IMR-90 (cell line): ENCODE measurements at regions not wholly inside any gene's neighbourhood (a gene's known extent, or its start where the extent isn't known, plus 50 kb on each side); places are given as distances from the start of the nearest gene placed in this dataset.

ENCODE experiments used
- ATAC-seq: fragments of 200-7000 bp; cut with Tn5 transposase; 2 replicates; pipeline ENCODE4 v1.9.1; 2020; ENCODE audit warnings: low read depth, mild to moderate bottlenecking, moderate library complexity
- BruUV-seq: library from RNA; stranded (reverse); fragments of 400-500 nt; replicated peaks from 2 replicates; lab custom pipeline; 2021; lab: Mats Ljungman, UMichigan
- CTCF ChIA-PET: fragments of 300-600 bp; formaldehyde crosslinking; extraction: SDS; loops from one replicate; lab custom pipeline; 2021; ENCODE audit warnings: antibody characterized with exemption; lab: Yijun Ruan, JAX
- POLR2A ChIA-PET: fragments of 300-600 bp; sonication (Branson Sonifier 250); formaldehyde crosslinking; loops from one replicate; lab custom pipeline; 2022; ENCODE audit warnings: antibody characterized with exemption; ENCODE audit not compliant: unreplicated experiment; lab: Charles Lee
- DNase-seq: peaks from one replicate; pipeline ENCODE4 v3.0.0; 2013
- H2AFZ ChIP-seq: replicated peaks from 2 replicates; pipeline ENCODE3; 2013; ENCODE audit warnings: low read length, mild to moderate bottlenecking; ENCODE audit not compliant: poor library complexity
- H2AK5ac ChIP-seq: 2 replicates; pipeline ENCODE4 v1.6.1; 2013; ENCODE audit warnings: low read depth, low read length, inconsistent platforms
- H2AK9ac ChIP-seq: replicated peaks from 2 replicates; pipeline ENCODE3; 2013; ENCODE audit warnings: mild to moderate bottlenecking, low read depth, low read length, moderate library complexity; ENCODE audit not compliant: poor library complexity
- H2BK120ac ChIP-seq: 2 replicates; pipeline ENCODE4 v1.6.1; 2013; ENCODE audit warnings: low read depth, low read length, inconsistent platforms
- H2BK15ac ChIP-seq: 3 replicates; pipeline ENCODE4 v1.6.1; 2013; ENCODE audit warnings: low read depth, low read length, inconsistent platforms
- H2BK20ac ChIP-seq: 2 replicates; pipeline ENCODE4 v1.6.1; 2013; ENCODE audit warnings: low read depth, mild to moderate bottlenecking, inconsistent platforms, low read length, moderate library complexity
- H2BK5ac ChIP-seq: 2 replicates; pipeline ENCODE4 v1.6.1; 2013; ENCODE audit warnings: mild to moderate bottlenecking, low read depth, low read length, inconsistent platforms; ENCODE audit not compliant: poor library complexity, severe bottlenecking
- H3K14ac ChIP-seq: replicated peaks from 2 replicates; pipeline ENCODE4 v1.6.1; 2013; ENCODE audit warnings: low read depth, low read length, inconsistent platforms
- H3K18ac ChIP-seq: 2 replicates; pipeline ENCODE4 v1.6.1; 2013; ENCODE audit warnings: low read depth, low read length, control low read depth
- H3K23ac ChIP-seq: 2 replicates; pipeline ENCODE4 v1.6.1; 2013; ENCODE audit warnings: low read depth, low read length, inconsistent platforms
- H3K27ac ChIP-seq: 2 replicates; pipeline ENCODE4 v1.5.1; 2013; ENCODE audit warnings: mild to moderate bottlenecking, control low read depth, low read length; ENCODE audit not compliant: insufficient read depth
- H3K27me3 ChIP-seq: 2 replicates; pipeline ENCODE4 v1.6.1; 2013; ENCODE audit warnings: low read length; ENCODE audit not compliant: control insufficient read depth, insufficient read depth
- H3K36me3 ChIP-seq: 2 replicates; pipeline ENCODE4 v1.6.1; 2013; ENCODE audit warnings: low read length, mixed read lengths; ENCODE audit not compliant: control insufficient read depth, insufficient read depth
- H3K4ac ChIP-seq: 2 replicates; pipeline ENCODE4 v1.6.1; 2013; ENCODE audit warnings: low read depth, low read length, inconsistent platforms
- H3K4me1 ChIP-seq: 2 replicates; pipeline ENCODE4 v1.6.1; 2013; ENCODE audit warnings: low read length, mixed read lengths; ENCODE audit not compliant: control insufficient read depth, insufficient read depth
- H3K4me2 ChIP-seq: 2 replicates; pipeline ENCODE4 v1.6.1; 2013; ENCODE audit warnings: low read depth, mild to moderate bottlenecking, control low read depth, low read length, moderate library complexity
- H3K4me3 ChIP-seq: 2 replicates; pipeline ENCODE4 v1.5.1; 2013; ENCODE audit warnings: low read depth, mild to moderate bottlenecking, control low read depth, low read length, moderate library complexity; ENCODE audit not compliant: insufficient read depth
- H3K56ac ChIP-seq: 2 replicates; pipeline ENCODE4 v1.6.1; 2013; ENCODE audit warnings: low read length, inconsistent platforms; ENCODE audit not compliant: insufficient read depth; ENCODE audit errors: extremely low read depth
- H3K79me1 ChIP-seq, 2 experiments: 2 replicates each; pipeline ENCODE4 v1.6.1; 2013; ENCODE audit warnings: low read length in 2 of 2, inconsistent platforms in 1 of 2, low read depth in 1 of 2
- H3K9ac ChIP-seq: 2 replicates; pipeline ENCODE4 v1.6.1; 2013; ENCODE audit warnings: low read depth, low read length, control low read depth
- H3K9me1 ChIP-seq: 2 replicates; pipeline ENCODE4 v1.6.1; 2013; ENCODE audit warnings: low read length, inconsistent platforms; ENCODE audit not compliant: insufficient read depth
- H3K9me3 ChIP-seq: 2 replicates; pipeline ENCODE4 v1.6.1; 2013; ENCODE audit warnings: low read length; ENCODE audit not compliant: control insufficient read depth, insufficient read depth
- H4K20me1 ChIP-seq: 2 replicates; pipeline ENCODE4 v1.6.1; 2013; ENCODE audit warnings: low read length, inconsistent platforms; ENCODE audit not compliant: insufficient read depth
- H4K5ac ChIP-seq: 2 replicates; pipeline ENCODE4 v1.6.1; 2013; ENCODE audit warnings: mild to moderate bottlenecking, low read depth, low read length, control low read depth
- H4K8ac ChIP-seq, 2 experiments: 2 replicates each; pipeline ENCODE4 v1.6.1; 2013; ENCODE audit warnings: low read depth in 2 of 2, low read length in 2 of 2, control low read depth in 1 of 2, inconsistent platforms in 1 of 2
- H4K91ac ChIP-seq: 2 replicates; pipeline ENCODE4 v1.6.1; 2013; ENCODE audit warnings: low read depth, low read length, inconsistent platforms; ENCODE audit not compliant: insufficient read depth
- BHLHE40 ChIP-seq: fragments of 150-350 bp; IDR thresholded peaks from 2 replicates; pipeline ENCODE4 v1.6.1; 2016; ENCODE audit warnings: mild to moderate bottlenecking, low read depth, low read length
- CEBPB ChIP-seq: IDR thresholded peaks from 2 replicates; pipeline ENCODE4 v1.6.1; 2012; ENCODE audit warnings: low read depth, low read length, improper control_type of control experiment
- CHD1 ChIP-seq: IDR thresholded peaks from 2 replicates; pipeline ENCODE4 v1.6.1; 2012; ENCODE audit warnings: low read depth, low read length, improper control_type of control experiment
- FOS ChIP-seq: fragments of 150-350 bp; IDR thresholded peaks from 2 replicates; pipeline ENCODE4 v1.6.1; 2016; ENCODE audit warnings: low read depth, low read length
- MAFK ChIP-seq: IDR thresholded peaks from 2 replicates; pipeline ENCODE4 v1.6.1; 2012; ENCODE audit warnings: low read depth, low read length, improper control_type of control experiment
- MAZ ChIP-seq: IDR thresholded peaks from 2 replicates; pipeline ENCODE4 v1.6.1; 2012; ENCODE audit warnings: low read depth, mild to moderate bottlenecking, low read length, improper control_type of control experiment, moderate library complexity, borderline replicate concordance
- MXI1 ChIP-seq: IDR thresholded peaks from 2 replicates; pipeline ENCODE4 v1.6.1; 2012; ENCODE audit warnings: low read depth, mild to moderate bottlenecking, low read length, moderate library complexity, borderline replicate concordance
- NFE2L2 ChIP-seq: fragments of 150-350 bp; IDR thresholded peaks from 2 replicates; pipeline ENCODE4 v1.6.1; 2016; ENCODE audit warnings: low read depth, mild to moderate bottlenecking, low read length
- POLR2A ChIP-seq: IDR thresholded peaks from 2 replicates; pipeline ENCODE4 v1.6.1; 2012; ENCODE audit warnings: mild to moderate bottlenecking, low read depth, low read length
- RFX5 ChIP-seq: IDR thresholded peaks from 2 replicates; pipeline ENCODE4 v1.8.0; 2012; ENCODE audit warnings: low read depth, mild to moderate bottlenecking, low read length, moderate library complexity
- SMC3 ChIP-seq: fragments of 150-350 bp; IDR thresholded peaks from 2 replicates; pipeline ENCODE4 v1.6.1; 2016; ENCODE audit warnings: low read depth, mild to moderate bottlenecking, antibody characterized with exemption, low read length, moderate library complexity
- WGBS, 2 experiments: methylation state at CpG; one replicate each; pipeline versions ENCODE4 v1.1.5 to v1.1.7; 2013; ENCODE audit warnings: missing lambda C conversion rate in 2 of 2; ENCODE audit not compliant: insufficient read length in 1 of 2; ENCODE audit errors: extremely low coverage in 2 of 2; 5-methylcytosine and 5-hydroxymethylcytosine counted together
- dilution Hi-C: fragments of 300-500 bp; cut with HindIII; formaldehyde crosslinking; loops from one replicate; pipeline ENCODE4 v1.14.3; 2018; ENCODE audit warnings: low sequenced_read_pairs; ENCODE audit not compliant: unreplicated experiment
- in situ Hi-C: fragments of 300-500 bp; cut with MboI; formaldehyde crosslinking; loops from 3 replicates; pipeline ENCODE4 v1.14.3; 2019; ENCODE audit warnings: low sequenced_read_pairs, inconsistent platforms, mixed read lengths
- intact Hi-C: fragments of 100-400 bp; cut with micrococcal nuclease; formaldehyde crosslinking; loops from 2 replicates; pipeline ENCODE4 v1.10.0; 2022
- TF ChIP-seq, protein P1 (sequence below): fragments of 150-350 bp; IDR thresholded peaks from 2 replicates; pipeline ENCODE4 v1.6.1; 2017; ENCODE audit warnings: mild to moderate bottlenecking, antibody characterized with exemption, low read length, low read depth
- TF ChIP-seq, protein P2 (sequence below): fragments of 150-350 bp; IDR thresholded peaks from 2 replicates; pipeline ENCODE4 v1.6.1; 2016; ENCODE audit warnings: low read depth, mild to moderate bottlenecking, low read length, moderate library complexity, borderline replicate concordance
- TF ChIP-seq, protein P3 (sequence below): conservative IDR thresholded peaks from 2 replicates; pipeline ENCODE4 v1.5.1; 2012; ENCODE audit warnings: mild to moderate bottlenecking, low read depth, low read length, improper control_type of control experiment

DNA sequence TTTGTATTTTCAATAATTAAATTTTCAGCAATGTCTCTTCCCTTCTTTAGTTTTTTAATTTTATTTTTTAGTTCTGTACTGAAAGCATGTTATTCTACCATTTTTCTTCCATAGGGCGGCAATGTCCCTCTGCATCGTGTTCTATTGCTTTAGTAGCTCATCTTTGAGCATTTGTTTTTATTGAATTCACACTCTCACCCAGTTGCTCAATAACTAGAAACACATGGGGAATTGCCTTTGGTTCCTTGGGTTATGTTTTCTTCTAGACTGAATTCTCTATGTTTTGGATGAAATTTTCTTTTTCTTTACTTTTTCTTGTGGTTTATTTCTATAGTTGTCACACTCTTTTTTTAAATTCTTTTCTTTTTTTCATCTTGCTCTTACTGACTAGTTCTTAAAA, 233.8 kb upstream of the LDB2 start:
- H4K91ac ChIP-seq = no peak overlapping the region

More for the DNA sequence above, 233.8 kb upstream of the LDB2 start:
- Histone ChIP-seq H3K27ac (no peak overlapping the region), H3K4me3 (no peak overlapping the region), H3K23ac (no peak overlapping the region), H2BK15ac (no peak overlapping the region), H4K20me1 (no peaks in the 10 kb centered on the region), H2AK5ac (no peak overlapping the region), H3K79me1 (no peaks in the 10 kb centered on the region), H3K9me1 (no peaks in the 10 kb centered on the region), H2BK20ac (no peak overlapping the region), H2BK5ac (no peak overlapping the region), H3K9me3 (no peaks in the 10 kb centered on the region), H3K36me3 (no peaks in the 10 kb centered on the region), H3K18ac (no peak overlapping the region), H4K8ac (no peak overlapping the region), H3K4me2 (no peak overlapping the region), H3K56ac (no peak overlapping the region), H2BK120ac (no peak overlapping the region), H4K5ac (no peak overlapping the region), H2AFZ (no peak overlapping the region), H3K9ac (no peak overlapping the region), H3K4ac (no peak overlapping the region), H3K4me1 (peaks cover 3% of the 10 kb centered on the region; the same call in 1 of the 2 replicates), H3K14ac (no peak overlapping the region), H2AK9ac (no peak overlapping the region), H3K27me3 (no peaks in the 10 kb centered on the region)
- ATAC-seq = no peak
- in situ Hi-C loops = no loop called here
- no CpG with 5 or more reads among the region's 2 CpGs for WGBS, 2 experiments
- BruUV-seq = no TSS peak
- intact Hi-C loops = no loop called here
- no peak for DNase-seq
- TF ChIP-seq MAFK = no peak
- no peak for TF ChIP-seq MAZ
- no peak for TF ChIP-seq CHD1
- TF ChIP-seq, protein P1, sequence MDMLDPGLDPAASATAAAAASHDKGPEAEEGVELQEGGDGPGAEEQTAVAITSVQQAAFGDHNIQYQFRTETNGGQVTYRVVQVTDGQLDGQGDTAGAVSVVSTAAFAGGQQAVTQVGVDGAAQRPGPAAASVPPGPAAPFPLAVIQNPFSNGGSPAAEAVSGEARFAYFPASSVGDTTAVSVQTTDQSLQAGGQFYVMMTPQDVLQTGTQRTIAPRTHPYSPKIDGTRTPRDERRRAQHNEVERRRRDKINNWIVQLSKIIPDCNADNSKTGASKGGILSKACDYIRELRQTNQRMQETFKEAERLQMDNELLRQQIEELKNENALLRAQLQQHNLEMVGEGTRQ = no peak
- TF ChIP-seq RFX5 = no peak
- TF ChIP-seq SMC3 = no peak
- no peak for TF ChIP-seq CEBPB
- TF ChIP-seq, protein P2, sequence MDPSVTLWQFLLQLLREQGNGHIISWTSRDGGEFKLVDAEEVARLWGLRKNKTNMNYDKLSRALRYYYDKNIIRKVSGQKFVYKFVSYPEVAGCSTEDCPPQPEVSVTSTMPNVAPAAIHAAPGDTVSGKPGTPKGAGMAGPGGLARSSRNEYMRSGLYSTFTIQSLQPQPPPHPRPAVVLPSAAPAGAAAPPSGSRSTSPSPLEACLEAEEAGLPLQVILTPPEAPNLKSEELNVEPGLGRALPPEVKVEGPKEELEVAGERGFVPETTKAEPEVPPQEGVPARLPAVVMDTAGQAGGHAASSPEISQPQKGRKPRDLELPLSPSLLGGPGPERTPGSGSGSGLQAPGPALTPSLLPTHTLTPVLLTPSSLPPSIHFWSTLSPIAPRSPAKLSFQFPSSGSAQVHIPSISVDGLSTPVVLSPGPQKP = no peak
- no peak for TF ChIP-seq POLR2A
- no peak for TF ChIP-seq MXI1
- TF ChIP-seq NFE2L2 = no peak
- TF ChIP-seq FOS = no peak
- no peak for TF ChIP-seq BHLHE40
- TF ChIP-seq, protein P3, sequence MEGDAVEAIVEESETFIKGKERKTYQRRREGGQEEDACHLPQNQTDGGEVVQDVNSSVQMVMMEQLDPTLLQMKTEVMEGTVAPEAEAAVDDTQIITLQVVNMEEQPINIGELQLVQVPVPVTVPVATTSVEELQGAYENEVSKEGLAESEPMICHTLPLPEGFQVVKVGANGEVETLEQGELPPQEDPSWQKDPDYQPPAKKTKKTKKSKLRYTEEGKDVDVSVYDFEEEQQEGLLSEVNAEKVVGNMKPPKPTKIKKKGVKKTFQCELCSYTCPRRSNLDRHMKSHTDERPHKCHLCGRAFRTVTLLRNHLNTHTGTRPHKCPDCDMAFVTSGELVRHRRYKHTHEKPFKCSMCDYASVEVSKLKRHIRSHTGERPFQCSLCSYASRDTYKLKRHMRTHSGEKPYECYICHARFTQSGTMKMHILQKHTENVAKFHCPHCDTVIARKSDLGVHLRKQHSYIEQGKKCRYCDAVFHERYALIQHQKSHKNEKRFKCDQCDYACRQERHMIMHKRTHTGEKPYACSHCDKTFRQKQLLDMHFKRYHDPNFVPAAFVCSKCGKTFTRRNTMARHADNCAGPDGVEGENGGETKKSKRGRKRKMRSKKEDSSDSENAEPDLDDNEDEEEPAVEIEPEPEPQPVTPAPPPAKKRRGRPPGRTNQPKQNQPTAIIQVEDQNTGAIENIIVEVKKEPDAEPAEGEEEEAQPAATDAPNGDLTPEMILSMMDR = no peak
- dilution Hi-C loops = no loop called here
- ChIA-PET POLR2A (interaction anchor here (0.7 kb wide), 1 partner anchor 190 kb away, joined by 6 read pairs; no protein-coding TSS in a partner anchor), CTCF (no interaction called here)
